ENCODE measurements at regions not wholly inside any gene's neighbourhood (a gene's known extent, or its start where the extent isn't known, plus 50 kb on each side); places are given as distances from the start of the nearest gene placed in this dataset.
A peak's percentile ranks its signal among the peaks of the same experiment; 100 is the strongest.

DNA sequence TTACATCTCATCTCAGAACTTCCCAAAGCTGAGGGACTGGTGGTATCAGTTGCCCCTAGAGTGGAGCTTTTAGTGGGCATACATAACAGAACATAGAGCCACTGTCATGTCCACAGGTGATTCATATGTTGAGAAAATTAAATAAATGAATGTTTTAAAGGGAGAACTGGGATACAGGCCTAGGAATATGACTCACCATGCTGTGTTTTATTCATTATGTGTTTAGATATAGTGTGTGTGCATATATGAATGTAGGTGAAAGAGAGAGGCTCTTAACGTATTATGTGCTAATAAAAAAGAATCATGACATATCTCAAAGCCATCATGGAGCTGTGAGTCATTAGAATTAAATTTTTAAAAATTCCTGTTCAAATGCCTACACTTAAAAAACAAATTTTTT, 332.2 kb upstream of the RSPO3 start:
- H3K9me3 ChIP-seq, result no peaks in the 10 kb centered on the region
- H3K36me3 ChIP-seq (ENCODE audit: low read depth, missing control alignments), result no peaks in the 10 kb centered on the region
- WGBS, 2 donors, result 88% methylated on average over 1 of the region's 1 CpG
- intact Hi-C loops (cut with DNase I; ENCODE audit: low total_unique reads), result no loop called here
- no peaks in the 10 kb centered on the region for H3K4me1 ChIP-seq
- no peaks in the 10 kb centered on the region for H3K27me3 ChIP-seq
- TF ChIP-seq, protein P1, sequence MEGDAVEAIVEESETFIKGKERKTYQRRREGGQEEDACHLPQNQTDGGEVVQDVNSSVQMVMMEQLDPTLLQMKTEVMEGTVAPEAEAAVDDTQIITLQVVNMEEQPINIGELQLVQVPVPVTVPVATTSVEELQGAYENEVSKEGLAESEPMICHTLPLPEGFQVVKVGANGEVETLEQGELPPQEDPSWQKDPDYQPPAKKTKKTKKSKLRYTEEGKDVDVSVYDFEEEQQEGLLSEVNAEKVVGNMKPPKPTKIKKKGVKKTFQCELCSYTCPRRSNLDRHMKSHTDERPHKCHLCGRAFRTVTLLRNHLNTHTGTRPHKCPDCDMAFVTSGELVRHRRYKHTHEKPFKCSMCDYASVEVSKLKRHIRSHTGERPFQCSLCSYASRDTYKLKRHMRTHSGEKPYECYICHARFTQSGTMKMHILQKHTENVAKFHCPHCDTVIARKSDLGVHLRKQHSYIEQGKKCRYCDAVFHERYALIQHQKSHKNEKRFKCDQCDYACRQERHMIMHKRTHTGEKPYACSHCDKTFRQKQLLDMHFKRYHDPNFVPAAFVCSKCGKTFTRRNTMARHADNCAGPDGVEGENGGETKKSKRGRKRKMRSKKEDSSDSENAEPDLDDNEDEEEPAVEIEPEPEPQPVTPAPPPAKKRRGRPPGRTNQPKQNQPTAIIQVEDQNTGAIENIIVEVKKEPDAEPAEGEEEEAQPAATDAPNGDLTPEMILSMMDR (IDR thresholded peaks at IDR 0.05), result no peak
- TF ChIP-seq POLR2A (IDR thresholded peaks at IDR 0.05), result no peak
- no peak overlapping the region for H3K27ac ChIP-seq
- no peak overlapping the region for H3K4me3 ChIP-seq
- no peak for DNase-seq

DNA sequence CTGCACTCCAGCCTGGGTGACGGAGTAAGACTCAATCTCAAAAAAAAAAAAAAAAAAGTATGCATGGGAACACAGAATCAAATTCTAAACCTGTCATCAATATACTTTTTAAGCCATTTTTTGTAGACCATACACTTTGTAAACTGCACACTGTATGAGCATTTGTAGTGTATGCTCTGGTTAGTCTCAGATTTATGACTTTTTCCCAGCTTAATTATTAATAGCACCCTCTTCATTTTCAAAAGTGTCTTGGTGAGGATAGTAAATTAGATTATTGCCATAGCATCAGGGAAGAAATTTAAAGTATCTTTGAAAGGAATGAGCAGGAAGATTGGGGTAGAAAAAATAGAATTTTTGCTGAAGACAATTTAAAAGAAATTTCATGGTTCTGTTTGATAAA, 330.8 kb upstream of the RSPO3 start:
- Histone ChIP-seq H3K4me3 (no peak overlapping the region), H3K9me3 (no peaks in the 10 kb centered on the region), H3K27me3 (no peaks in the 10 kb centered on the region), H3K27ac (no peak overlapping the region), H3K4me1 (no peaks in the 10 kb centered on the region), H3K36me3 (ENCODE audit: low read depth, missing control alignments) (no peaks in the 10 kb centered on the region)
- no peak for TF ChIP-seq POLR2A (IDR thresholded peaks at IDR 0.05)
- TF ChIP-seq, protein P1 (IDR thresholded peaks at IDR 0.05), result no peak
- WGBS, 2 donors, result 91 to 100% methylated on average over 1 of the region's 1 CpG
- DNase-seq, result no peak
- intact Hi-C loops (cut with DNase I; ENCODE audit: low total_unique reads), result no loop called here

DNA sequence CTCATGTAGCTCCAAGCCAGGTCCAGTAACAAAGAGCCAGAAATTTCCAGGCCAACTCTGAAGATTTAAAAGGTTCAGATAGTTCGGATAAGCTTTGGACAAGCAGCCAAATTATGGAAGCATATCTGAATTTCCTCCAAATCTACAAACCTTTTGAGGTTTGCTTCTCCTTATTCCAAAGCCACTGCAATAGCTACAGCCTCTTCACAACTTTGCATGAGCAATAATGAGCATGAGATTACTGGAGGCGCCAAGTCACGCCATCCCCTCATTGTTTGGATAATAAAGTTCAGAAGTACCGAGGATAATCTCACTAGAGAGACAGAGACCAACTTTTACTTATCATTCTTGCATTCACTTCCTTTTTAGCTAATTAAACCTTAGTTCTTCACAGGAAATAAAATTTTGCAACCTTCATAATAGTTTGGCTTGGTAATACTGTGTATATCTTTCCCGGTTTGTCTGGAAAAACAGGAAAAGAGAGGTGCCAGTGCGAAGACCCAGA, 329.6 kb upstream of the RSPO3 start:
- intact Hi-C loops (cut with DNase I; ENCODE audit: low total_unique reads), result no loop called here
- no peak for TF ChIP-seq POLR2A (IDR thresholded peaks at IDR 0.05)
- TF ChIP-seq, protein P1 (IDR thresholded peaks at IDR 0.05), result no peak
- H3K36me3 ChIP-seq (ENCODE audit: low read depth, missing control alignments), result no peaks in the 10 kb centered on the region

DNA sequence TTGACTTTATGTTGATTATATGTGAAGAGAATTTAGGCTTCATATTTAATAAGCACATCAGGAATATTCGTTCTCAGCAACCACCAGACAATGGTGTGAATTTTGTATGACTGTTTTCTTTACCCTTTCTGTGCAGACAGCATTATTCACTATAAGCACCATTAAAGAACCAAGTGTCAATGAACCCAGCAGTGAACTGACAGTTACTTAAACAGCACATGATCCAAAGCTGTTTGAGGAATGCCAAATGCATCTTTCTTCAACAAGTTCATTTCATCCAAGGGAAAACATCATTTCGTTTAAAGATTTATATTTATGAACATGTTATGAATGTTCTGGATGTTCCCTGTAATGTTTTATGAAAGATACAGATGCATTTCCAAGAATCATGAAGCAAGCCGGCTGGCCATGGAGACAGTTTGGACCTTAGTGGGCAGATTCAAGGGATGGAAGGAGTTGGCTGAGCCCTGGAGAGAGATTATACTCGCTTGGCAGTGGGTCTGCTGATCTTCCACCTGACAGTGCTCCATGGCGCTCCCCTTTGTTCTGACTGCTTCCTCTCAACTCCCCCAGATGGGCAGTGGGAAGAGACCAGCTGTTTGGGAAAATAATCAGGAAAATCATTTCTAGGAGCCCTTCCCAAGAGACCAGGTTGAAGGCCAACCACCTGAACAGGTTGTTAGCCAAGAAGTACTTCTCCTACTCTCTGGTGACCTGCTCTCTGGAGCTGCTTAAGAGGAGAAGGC, 326.0 kb upstream of the RSPO3 start:
- no peaks in the 10 kb centered on the region for H3K36me3 ChIP-seq (ENCODE audit: low read depth, missing control alignments)
- no peaks in the 10 kb centered on the region for H3K27me3 ChIP-seq
- H3K4me3 ChIP-seq, result no peak overlapping the region
- TF ChIP-seq POLR2A (IDR thresholded peaks at IDR 0.05), result no peak
- TF ChIP-seq, protein P1 (IDR thresholded peaks at IDR 0.05), result no peak
- 54 to 63% methylated on average over 5 of the region's 5 CpGs for WGBS, 2 donors
- H3K4me1 ChIP-seq, result no peaks in the 10 kb centered on the region
- no peak for DNase-seq
- no peaks in the 10 kb centered on the region for H3K9me3 ChIP-seq
- no peak overlapping the region for H3K27ac ChIP-seq
- intact Hi-C loops (cut with DNase I; ENCODE audit: low total_unique reads), result no loop called here

More for the DNA sequence above, 329.6 kb upstream of the RSPO3 start:
- no peak overlapping the region for H3K27ac ChIP-seq
- H3K4me3 ChIP-seq, result no peak overlapping the region
- peak; percentile 34 for DNase-seq
- H3K4me1 ChIP-seq, result no peaks in the 10 kb centered on the region
- no peaks in the 10 kb centered on the region for H3K27me3 ChIP-seq
- WGBS, 2 donors, result 50 to 57% methylated on average over 6 of the region's 6 CpGs
- H3K9me3 ChIP-seq, result no peaks in the 10 kb centered on the region

DNA sequence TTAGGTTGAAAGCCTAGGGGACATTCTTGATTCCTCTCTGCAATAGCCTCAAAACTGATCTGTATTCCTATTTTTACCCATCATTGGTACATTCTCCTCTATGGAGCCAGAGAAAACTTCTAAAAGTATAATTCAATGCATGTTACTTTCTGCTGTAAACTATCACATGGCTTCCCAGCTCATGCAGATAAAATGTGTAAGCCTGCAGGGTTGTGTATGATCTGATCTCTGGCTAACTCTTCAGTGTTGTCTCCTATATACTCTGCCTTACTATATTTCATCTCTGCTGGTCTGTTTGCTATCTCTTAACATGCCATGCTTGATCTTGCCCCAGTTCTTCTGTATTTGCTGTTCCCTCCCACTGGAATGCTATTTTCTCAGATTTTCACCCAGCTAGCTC, 323.3 kb upstream of the RSPO3 start:
- Histone ChIP-seq H3K36me3 (ENCODE audit: low read depth, missing control alignments) (no peaks in the 10 kb centered on the region), H3K27me3 (no peaks in the 10 kb centered on the region), H3K4me3 (no peak overlapping the region), H3K27ac (no peak overlapping the region), H3K9me3 (no peaks in the 10 kb centered on the region), H3K4me1 (no peaks in the 10 kb centered on the region)
- intact Hi-C loops (cut with DNase I; ENCODE audit: low total_unique reads), result no loop called here
- DNase-seq, result no peak
- TF ChIP-seq, protein P1 (IDR thresholded peaks at IDR 0.05), result no peak
- no peak for TF ChIP-seq POLR2A (IDR thresholded peaks at IDR 0.05)
